ENCODE measurements at regions not wholly inside any gene's neighbourhood (a gene's known extent, or its start where the extent isn't known, plus 50 kb on each side); places are given as distances from the start of the nearest gene placed in this dataset.

DNA sequence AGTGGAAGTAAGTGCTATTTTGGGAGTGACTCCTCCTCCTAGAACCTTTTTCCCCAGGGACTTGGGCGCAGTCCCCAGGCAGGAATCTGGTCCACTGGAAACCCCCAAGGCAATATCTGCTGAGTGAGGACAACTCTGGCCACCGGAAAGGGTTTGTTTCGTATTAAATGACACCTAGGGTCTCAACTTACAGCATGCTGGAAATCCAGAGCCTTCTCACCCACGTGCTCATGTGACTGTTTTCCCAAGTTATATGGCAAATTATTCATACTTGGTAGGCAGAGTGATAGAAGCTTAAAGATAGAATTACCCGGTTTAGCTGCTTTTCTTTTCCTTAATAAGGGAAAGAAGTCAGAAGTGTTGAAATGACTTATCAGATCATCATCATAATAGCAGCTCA lies 436.9 kb upstream of the SPRED2 start:
- H3K36me3 ChIP-seq (ENCODE audit: control insufficient read depth in 2 of 2, insufficient read depth in 1 of 2, low read length in 2 of 2): no peaks in the 10 kb centered on the region
- no peaks in the 10 kb centered on the region for H3K4me1 ChIP-seq (ENCODE audit: control insufficient read depth, insufficient read depth, low read length)
- H3K4me3 ChIP-seq (ENCODE audit: low read depth, low read length): no peak overlapping the region
- TF ChIP-seq ZNF292 (tag by site-specific recombination; IDR thresholded peaks at IDR 0.05; ENCODE audit: borderline replicate concordance, low read depth): no peak
- TF ChIP-seq ZNF426 (tag by site-specific recombination; IDR thresholded peaks at IDR 0.05): no peak
- TF ChIP-seq ZFP41 (tag by site-specific recombination; IDR thresholded peaks at IDR 0.05; ENCODE audit: borderline replicate concordance): no peak
- no peak for TF ChIP-seq ZSCAN16 (tag by site-specific recombination; IDR thresholded peaks at IDR 0.05)
- TF ChIP-seq, protein P1, sequence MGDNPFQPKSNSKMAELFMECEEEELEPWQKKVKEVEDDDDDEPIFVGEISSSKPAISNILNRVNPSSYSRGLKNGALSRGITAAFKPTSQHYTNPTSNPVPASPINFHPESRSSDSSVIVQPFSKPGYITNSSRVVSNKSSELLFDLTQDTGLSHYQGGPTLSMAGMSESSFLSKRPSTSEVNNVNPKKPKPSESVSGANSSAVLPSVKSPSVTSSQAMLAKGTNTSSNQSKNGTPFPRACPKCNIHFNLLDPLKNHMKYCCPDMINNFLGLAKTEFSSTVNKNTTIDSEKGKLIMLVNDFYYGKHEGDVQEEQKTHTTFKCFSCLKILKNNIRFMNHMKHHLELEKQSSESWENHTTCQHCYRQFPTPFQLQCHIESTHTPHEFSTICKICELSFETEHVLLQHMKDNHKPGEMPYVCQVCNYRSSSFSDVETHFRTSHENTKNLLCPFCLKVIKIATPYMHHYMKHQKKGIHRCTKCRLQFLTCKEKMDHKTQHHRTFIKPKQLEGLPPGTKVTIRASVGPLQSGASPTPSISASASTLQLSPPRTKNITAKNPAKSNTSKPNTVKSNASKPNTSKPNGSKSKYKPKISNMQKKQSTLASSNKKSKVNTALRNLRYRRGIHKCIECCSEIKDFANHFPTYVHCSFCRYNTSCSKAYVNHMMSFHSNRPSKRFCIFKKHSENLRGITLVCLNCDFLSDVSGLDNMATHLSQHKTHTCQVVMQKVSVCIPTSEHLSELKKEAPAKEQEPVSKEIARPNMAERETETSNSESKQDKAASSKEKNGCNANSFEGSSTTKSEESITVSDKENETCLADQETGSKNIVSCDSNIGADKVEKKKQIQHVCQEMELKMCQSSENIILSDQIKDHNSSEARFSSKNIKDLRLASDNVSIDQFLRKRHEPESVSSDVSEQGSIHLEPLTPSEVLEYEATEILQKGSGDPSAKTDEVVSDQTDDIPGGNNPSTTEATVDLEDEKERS (tag by site-specific recombination; IDR thresholded peaks at IDR 0.05): no peak
- TF ChIP-seq ZNF324 (tag by site-specific recombination; IDR thresholded peaks at IDR 0.05): no peak
- no peak for TF ChIP-seq WT1 (tag by site-specific recombination; IDR thresholded peaks at IDR 0.05)
- TF ChIP-seq ZNF768 (tag by site-specific recombination; IDR thresholded peaks at IDR 0.05): no peak
- TF ChIP-seq, protein P2, sequence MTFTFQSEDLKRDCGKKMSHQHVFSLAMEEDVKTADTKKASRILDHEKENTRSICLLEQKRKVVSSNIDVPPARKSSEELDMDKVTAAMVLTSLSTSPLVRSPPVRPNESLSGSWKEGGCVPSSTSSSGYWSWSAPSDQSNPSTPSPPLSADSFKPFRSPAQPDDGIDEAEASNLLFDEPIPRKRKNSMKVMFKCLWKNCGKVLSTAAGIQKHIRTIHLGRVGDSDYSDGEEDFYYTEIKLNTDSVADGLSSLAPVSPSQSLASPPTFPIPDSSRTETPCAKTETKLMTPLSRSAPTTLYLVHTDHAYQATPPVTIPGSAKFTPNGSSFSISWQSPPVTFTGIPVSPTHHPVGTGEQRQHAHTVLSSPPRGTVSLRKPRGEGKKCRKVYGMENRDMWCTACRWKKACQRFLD (tag by site-specific recombination; IDR thresholded peaks at IDR 0.05): no peak
- TF ChIP-seq YY2 (tag by site-specific recombination; IDR thresholded peaks at IDR 0.05): no peak
- POLR2A ChIA-PET: no interaction called here
- no peaks in the 10 kb centered on the region for H3K9me3 ChIP-seq (ENCODE audit: control insufficient read depth, insufficient read depth, low read depth, low read length)
- H3K27ac ChIP-seq (ENCODE audit: extremely low read depth, low read depth, low read length): no peak overlapping the region
- CTCF ChIA-PET: no interaction called here

DNA sequence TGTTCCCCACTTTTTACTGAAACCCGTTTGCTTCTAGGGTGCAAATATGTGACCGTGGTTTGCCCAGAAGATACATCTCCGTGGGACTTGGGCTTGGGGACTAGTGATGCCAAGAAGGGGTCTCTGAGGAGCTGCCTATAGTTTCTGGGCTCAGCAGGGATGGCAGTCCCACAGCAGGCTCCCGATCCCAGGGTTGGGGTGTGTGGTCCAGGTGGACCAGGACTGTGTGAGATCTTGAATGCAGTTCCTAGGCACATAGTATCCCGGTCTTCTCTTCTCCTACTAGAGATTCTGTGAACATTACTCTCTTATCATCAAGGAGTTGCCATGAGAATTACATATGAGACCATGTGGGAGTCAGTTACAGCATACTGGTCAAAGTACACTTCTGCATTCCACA lies 435.8 kb upstream of the SPRED2 start:
- Histone ChIP-seq H3K9me3 (ENCODE audit: control insufficient read depth, insufficient read depth, low read depth, low read length) (no peaks in the 10 kb centered on the region), H3K4me3 (ENCODE audit: low read depth, low read length) (no peak overlapping the region), H3K27ac (ENCODE audit: extremely low read depth, low read depth, low read length) (no peak overlapping the region), H3K36me3 (ENCODE audit: control insufficient read depth in 2 of 2, insufficient read depth in 1 of 2, low read length in 2 of 2) (no peaks in the 10 kb centered on the region), H3K4me1 (ENCODE audit: control insufficient read depth, insufficient read depth, low read length) (no peaks in the 10 kb centered on the region)
- ChIA-PET CTCF (no interaction called here), POLR2A (no interaction called here)
- TF ChIP-seq GLI2 (tag by site-specific recombination; IDR thresholded peaks at IDR 0.05; ENCODE audit: borderline replicate concordance, low read depth): no peak
- TF ChIP-seq ZNF501 (tag by site-specific recombination; IDR thresholded peaks at IDR 0.05): no peak
- no peak for TF ChIP-seq ZFP3 (tag by site-specific recombination; IDR thresholded peaks at IDR 0.05; ENCODE audit: low read depth)
- no peak for TF ChIP-seq ZNF10 (tag by site-specific recombination; IDR thresholded peaks at IDR 0.05)
- no peak for TF ChIP-seq ZNF239 (tag by site-specific recombination; IDR thresholded peaks at IDR 0.05)
- TF ChIP-seq ZNF529 (tag by site-specific recombination; IDR thresholded peaks at IDR 0.05; ENCODE audit: insufficient replicate concordance): no peak
- TF ChIP-seq ZNF248 (tag by site-specific recombination; IDR thresholded peaks at IDR 0.05): no peak
- TF ChIP-seq ZNF747 (tag by site-specific recombination; IDR thresholded peaks at IDR 0.05): no peak
- TF ChIP-seq ZNF324 (tag by site-specific recombination; IDR thresholded peaks at IDR 0.05): no peak
- TF ChIP-seq ZNF214 (tag by site-specific recombination; IDR thresholded peaks at IDR 0.05; ENCODE audit: borderline replicate concordance): no peak
- TF ChIP-seq ZNF785 (tag by site-specific recombination; IDR thresholded peaks at IDR 0.05): no peak
- TF ChIP-seq, protein P3, sequence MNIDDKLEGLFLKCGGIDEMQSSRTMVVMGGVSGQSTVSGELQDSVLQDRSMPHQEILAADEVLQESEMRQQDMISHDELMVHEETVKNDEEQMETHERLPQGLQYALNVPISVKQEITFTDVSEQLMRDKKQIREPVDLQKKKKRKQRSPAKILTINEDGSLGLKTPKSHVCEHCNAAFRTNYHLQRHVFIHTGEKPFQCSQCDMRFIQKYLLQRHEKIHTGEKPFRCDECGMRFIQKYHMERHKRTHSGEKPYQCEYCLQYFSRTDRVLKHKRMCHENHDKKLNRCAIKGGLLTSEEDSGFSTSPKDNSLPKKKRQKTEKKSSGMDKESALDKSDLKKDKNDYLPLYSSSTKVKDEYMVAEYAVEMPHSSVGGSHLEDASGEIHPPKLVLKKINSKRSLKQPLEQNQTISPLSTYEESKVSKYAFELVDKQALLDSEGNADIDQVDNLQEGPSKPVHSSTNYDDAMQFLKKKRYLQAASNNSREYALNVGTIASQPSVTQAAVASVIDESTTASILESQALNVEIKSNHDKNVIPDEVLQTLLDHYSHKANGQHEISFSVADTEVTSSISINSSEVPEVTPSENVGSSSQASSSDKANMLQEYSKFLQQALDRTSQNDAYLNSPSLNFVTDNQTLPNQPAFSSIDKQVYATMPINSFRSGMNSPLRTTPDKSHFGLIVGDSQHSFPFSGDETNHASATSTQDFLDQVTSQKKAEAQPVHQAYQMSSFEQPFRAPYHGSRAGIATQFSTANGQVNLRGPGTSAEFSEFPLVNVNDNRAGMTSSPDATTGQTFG (tag by site-specific recombination; IDR thresholded peaks at IDR 0.05; ENCODE audit: borderline replicate concordance): no peak
- TF ChIP-seq ZNF48 (tag by site-specific recombination; IDR thresholded peaks at IDR 0.05): no peak
- no peak for TF ChIP-seq SCRT1 (tag by site-specific recombination; IDR thresholded peaks at IDR 0.05; ENCODE audit: borderline replicate concordance)
- no peak for TF ChIP-seq SETDB1 (IDR thresholded peaks at IDR 0.05; ENCODE audit: insufficient read length, low read length)
- TF ChIP-seq OVOL3 (tag by site-specific recombination; IDR thresholded peaks at IDR 0.05): no peak
- TF ChIP-seq, protein P4, sequence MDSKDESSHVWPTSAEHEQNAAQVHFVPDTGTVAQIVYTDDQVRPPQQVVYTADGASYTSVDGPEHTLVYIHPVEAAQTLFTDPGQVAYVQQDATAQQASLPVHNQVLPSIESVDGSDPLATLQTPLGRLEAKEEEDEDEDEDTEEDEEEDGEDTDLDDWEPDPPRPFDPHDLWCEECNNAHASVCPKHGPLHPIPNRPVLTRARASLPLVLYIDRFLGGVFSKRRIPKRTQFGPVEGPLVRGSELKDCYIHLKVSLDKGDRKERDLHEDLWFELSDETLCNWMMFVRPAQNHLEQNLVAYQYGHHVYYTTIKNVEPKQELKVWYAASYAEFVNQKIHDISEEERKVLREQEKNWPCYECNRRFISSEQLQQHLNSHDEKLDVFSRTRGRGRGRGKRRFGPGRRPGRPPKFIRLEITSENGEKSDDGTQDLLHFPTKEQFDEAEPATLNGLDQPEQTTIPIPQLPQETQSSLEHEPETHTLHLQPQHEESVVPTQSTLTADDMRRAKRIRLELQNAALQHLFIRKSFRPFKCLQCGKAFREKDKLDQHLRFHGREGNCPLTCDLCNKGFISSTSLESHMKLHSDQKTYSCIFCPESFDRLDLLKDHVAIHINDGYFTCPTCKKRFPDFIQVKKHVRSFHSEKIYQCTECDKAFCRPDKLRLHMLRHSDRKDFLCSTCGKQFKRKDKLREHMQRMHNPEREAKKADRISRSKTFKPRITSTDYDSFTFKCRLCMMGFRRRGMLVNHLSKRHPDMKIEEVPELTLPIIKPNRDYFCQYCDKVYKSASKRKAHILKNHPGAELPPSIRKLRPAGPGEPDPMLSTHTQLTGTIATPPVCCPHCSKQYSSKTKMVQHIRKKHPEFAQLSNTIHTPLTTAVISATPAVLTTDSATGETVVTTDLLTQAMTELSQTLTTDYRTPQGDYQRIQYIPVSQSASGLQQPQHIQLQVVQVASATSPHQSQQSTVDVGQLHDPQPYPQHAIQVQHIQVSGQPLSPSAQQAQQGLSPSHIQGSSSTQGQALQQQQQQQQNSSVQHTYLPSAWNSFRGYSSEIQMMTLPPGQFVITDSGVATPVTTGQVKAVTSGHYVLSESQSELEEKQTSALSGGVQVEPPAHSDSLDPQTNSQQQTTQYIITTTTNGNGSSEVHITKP (tag by site-specific recombination; IDR thresholded peaks at IDR 0.05): no peak
- TF ChIP-seq ZNF24 (tag by site-specific recombination; IDR thresholded peaks at IDR 0.05): no peak
- no peak for TF ChIP-seq ZNF768 (tag by site-specific recombination; IDR thresholded peaks at IDR 0.05)
